Caco-2 (cell line): ENCODE measurements at regions not wholly inside any gene's neighbourhood (a gene's known extent, or its start where the extent isn't known, plus 50 kb on each side); places are given as distances from the start of the nearest gene placed in this dataset.

Experiments
- BruUV-seq: library from RNA; stranded (reverse); fragments of 400-500 nt; replicated peaks from 2 replicates; lab custom pipeline; 2021; lab: Mats Ljungman, UMichigan
- CTCF ChIA-PET: fragments of 300-600 bp; sonication (Branson Sonifier 250); formaldehyde crosslinking; loops from one replicate; lab custom pipeline; 2022; ENCODE audit warnings: antibody characterized with exemption; lab: Charles Lee
- POLR2A ChIA-PET: fragments of 300-600 bp; sonication (Branson Sonifier 250); formaldehyde crosslinking; loops from one replicate; lab custom pipeline; 2022; ENCODE audit warnings: antibody characterized with exemption; lab: Charles Lee
- DNase-seq, 2 experiments: peaks; one replicate each; pipeline versions ENCODE4 v3.0.0 to v3.0.0-alpha.2; 2020 to 2022
- H3K27me3 ChIP-seq: replicated peaks from 2 replicates; pipeline ENCODE4 v1.6.0; 2011; ENCODE audit warnings: low read length; ENCODE audit not compliant: control insufficient read depth, insufficient read depth
- H3K36me3 ChIP-seq: 2 replicates; pipeline ENCODE4 v1.5.1; 2011; ENCODE audit warnings: low read length; ENCODE audit not compliant: control insufficient read depth, insufficient read depth
- H3K4me1 ChIP-seq: fragments of 250-450 bp; sonication (Bioruptor Pico); 2 replicates; pipeline ENCODE4 v1.5.1; 2020; ENCODE audit warnings: mild to moderate bottlenecking
- H3K4me3 ChIP-seq: 2 replicates; pipeline ENCODE4 v1.5.1; 2011; ENCODE audit warnings: low read depth, mild to moderate bottlenecking, control low read depth, low read length
- H3K9me3 ChIP-seq: fragments of 250-450 bp; sonication (Bioruptor Pico); 2 replicates; pipeline ENCODE4 v1.5.1; 2020; ENCODE audit warnings: mild to moderate bottlenecking, moderate library complexity
- H3K27ac Mint-ChIP-seq: one replicate; pipeline ENCODE4 v1.8.0; 2022; ENCODE audit warnings: mixed read lengths; ENCODE audit not compliant: unreplicated experiment
- H3K27me3 Mint-ChIP-seq: one replicate; pipeline ENCODE4 v1.8.0; 2022; ENCODE audit warnings: mixed read lengths; ENCODE audit not compliant: insufficient read depth, unreplicated experiment
- H3K36me3 Mint-ChIP-seq: one replicate; pipeline ENCODE4 v1.8.0; 2022; ENCODE audit warnings: mild to moderate bottlenecking, mixed read lengths; ENCODE audit not compliant: insufficient read depth, unreplicated experiment
- H3K4me1 Mint-ChIP-seq: one replicate; pipeline ENCODE4 v1.8.0; 2022; ENCODE audit warnings: low read depth, mixed read lengths; ENCODE audit not compliant: unreplicated experiment
- H3K4me3 Mint-ChIP-seq: one replicate; pipeline ENCODE4 v1.8.0; 2022; ENCODE audit warnings: mild to moderate bottlenecking, moderate library complexity, mixed read lengths; ENCODE audit not compliant: unreplicated experiment
- H3K9me3 Mint-ChIP-seq: one replicate; pipeline ENCODE4 v1.8.0; 2022; ENCODE audit warnings: mixed read lengths; ENCODE audit not compliant: unreplicated experiment
- intact Hi-C: fragments of 100-400 bp; cut with micrococcal nuclease; formaldehyde crosslinking; loops from one replicate; pipeline ENCODE4 v1.10.0; 2022; ENCODE audit not compliant: unreplicated experiment
- TF ChIP-seq, protein P1 (sequence below), 2 experiments: fragments of 200-600 bp in 1 of 2; IDR thresholded peaks; 1 replicate in 1 of 2; 2 replicates in 1 of 2; pipeline versions ENCODE4 v1.5.1 to v1.8.0; 2011 to 2022; ENCODE audit warnings: antibody characterized with exemption in 1 of 2, control low read depth in 1 of 2, inconsistent platforms in 1 of 2, low read depth in 1 of 2, low read length in 1 of 2, mild to moderate bottlenecking in 1 of 2, moderate library complexity in 1 of 2; ENCODE audit not compliant: insufficient read depth in 1 of 2, severe bottlenecking in 1 of 2, unreplicated experiment in 1 of 2

DNA sequence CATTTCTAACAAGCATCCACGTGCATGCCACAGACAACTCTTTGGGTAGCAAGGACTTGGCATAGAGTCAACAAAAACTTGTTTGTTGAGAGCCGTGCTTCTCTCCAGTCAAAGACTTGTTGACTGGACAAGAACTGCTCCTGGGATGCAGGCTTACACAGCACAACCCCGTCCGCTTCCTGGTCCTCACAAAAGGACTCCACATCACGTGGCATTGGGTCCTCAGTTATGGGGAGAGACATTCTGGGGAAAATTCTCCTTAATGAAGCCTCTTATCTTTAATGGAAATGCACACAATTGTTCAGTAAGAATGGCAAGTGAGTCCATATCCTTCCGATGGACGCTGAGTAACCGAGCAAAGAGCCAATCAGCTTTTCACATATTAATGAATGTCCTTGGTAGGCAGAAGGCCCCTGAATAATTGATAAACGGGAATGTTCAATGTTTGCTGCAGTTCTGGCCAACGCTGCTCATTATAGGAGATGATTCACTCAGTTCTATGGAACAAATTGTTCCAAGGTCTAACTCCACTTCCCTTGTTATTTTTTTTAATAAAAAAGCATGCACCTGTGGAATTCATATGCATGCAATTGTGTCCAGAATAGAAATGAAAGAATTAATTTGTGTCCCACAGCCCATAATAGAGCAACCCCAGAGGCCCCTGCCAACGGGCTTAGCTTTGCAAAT lies 97.0 kb upstream of the ZNF366 start:
- TF ChIP-seq, protein P1, sequence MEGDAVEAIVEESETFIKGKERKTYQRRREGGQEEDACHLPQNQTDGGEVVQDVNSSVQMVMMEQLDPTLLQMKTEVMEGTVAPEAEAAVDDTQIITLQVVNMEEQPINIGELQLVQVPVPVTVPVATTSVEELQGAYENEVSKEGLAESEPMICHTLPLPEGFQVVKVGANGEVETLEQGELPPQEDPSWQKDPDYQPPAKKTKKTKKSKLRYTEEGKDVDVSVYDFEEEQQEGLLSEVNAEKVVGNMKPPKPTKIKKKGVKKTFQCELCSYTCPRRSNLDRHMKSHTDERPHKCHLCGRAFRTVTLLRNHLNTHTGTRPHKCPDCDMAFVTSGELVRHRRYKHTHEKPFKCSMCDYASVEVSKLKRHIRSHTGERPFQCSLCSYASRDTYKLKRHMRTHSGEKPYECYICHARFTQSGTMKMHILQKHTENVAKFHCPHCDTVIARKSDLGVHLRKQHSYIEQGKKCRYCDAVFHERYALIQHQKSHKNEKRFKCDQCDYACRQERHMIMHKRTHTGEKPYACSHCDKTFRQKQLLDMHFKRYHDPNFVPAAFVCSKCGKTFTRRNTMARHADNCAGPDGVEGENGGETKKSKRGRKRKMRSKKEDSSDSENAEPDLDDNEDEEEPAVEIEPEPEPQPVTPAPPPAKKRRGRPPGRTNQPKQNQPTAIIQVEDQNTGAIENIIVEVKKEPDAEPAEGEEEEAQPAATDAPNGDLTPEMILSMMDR (IDR thresholded peaks at IDR 0.05; ENCODE audit: insufficient read depth in 1 of 2, low read depth in 1 of 2, low read length in 1 of 2, severe bottlenecking in 1 of 2, unreplicated experiment in 1 of 2): no peak
- H3K4me1 Mint-ChIP-seq: no peaks in the 10 kb centered on the region
- DNase-seq: no peak
- Histone ChIP-seq H3K9me3 (peaks cover 2% of the 10 kb centered on the region), H3K27me3 (no peaks in the 10 kb centered on the region), H3K4me1 (0 out of 2 replicates have a peak, but pooled peaks cover 6% of the 10 kb centered on the region), H3K36me3 (no peaks in the 10 kb centered on the region), H3K4me3 (no peak overlapping the region)
- no TSS peak for BruUV-seq
- H3K36me3 Mint-ChIP-seq: no peaks in the 10 kb centered on the region
- H3K27ac Mint-ChIP-seq: no peak overlapping the region
- intact Hi-C loops: no loop called here
- H3K9me3 Mint-ChIP-seq: no peaks in the 10 kb centered on the region
- ChIA-PET POLR2A (no interaction called here), CTCF (no interaction called here)
- peaks cover 2% of the 10 kb centered on the region for H3K27me3 Mint-ChIP-seq
- no peak overlapping the region for H3K4me3 Mint-ChIP-seq

GRCh38 chr5:72602696-72603685 lies 95.8 kb upstream of the ZNF366 start:
- ChIA-PET CTCF (no interaction called here), POLR2A (no interaction called here)
- DNase-seq: no peak
- Mint-ChIP-seq H3K4me3 (no peak overlapping the region), H3K4me1 (peaks cover 9% of the 10 kb centered on the region), H3K9me3 (peaks cover 11% of the 10 kb centered on the region), H3K27ac (no peak overlapping the region), H3K27me3 (no peaks in the 10 kb centered on the region), H3K36me3 (no peaks in the 10 kb centered on the region)
- no peaks in the 10 kb centered on the region for H3K36me3 ChIP-seq
- H3K4me1 ChIP-seq: peaks cover 14% of the 10 kb centered on the region
- intact Hi-C loops: no loop called here
- peaks cover 15% of the 10 kb centered on the region for H3K9me3 ChIP-seq
- BruUV-seq: no TSS peak
- TF ChIP-seq, protein P1 (IDR thresholded peaks at IDR 0.05; ENCODE audit: insufficient read depth in 1 of 2, low read depth in 1 of 2, low read length in 1 of 2, severe bottlenecking in 1 of 2, unreplicated experiment in 1 of 2): no peak
- no peaks in the 10 kb centered on the region for H3K27me3 ChIP-seq
- H3K4me3 ChIP-seq: no peak overlapping the region

GRCh38 chr5:72601861-72602260 lies 94.7 kb upstream of the ZNF366 start:
- H3K9me3 ChIP-seq: peaks cover 16% of the 10 kb centered on the region
- CTCF ChIA-PET: no interaction called here
- H3K27ac Mint-ChIP-seq: no peak overlapping the region
- H3K9me3 Mint-ChIP-seq: peaks cover 11% of the 10 kb centered on the region
- H3K4me1 Mint-ChIP-seq: peaks cover 9% of the 10 kb centered on the region
- BruUV-seq: no TSS peak
- no peak for DNase-seq
- H3K4me3 Mint-ChIP-seq: no peak overlapping the region
- peaks cover 25% of the 10 kb centered on the region for H3K4me1 ChIP-seq
- H3K27me3 ChIP-seq: no peaks in the 10 kb centered on the region
- intact Hi-C loops: no loop called here
- POLR2A ChIA-PET: no interaction called here
- no peak overlapping the region for H3K4me3 ChIP-seq
- H3K36me3 Mint-ChIP-seq: no peaks in the 10 kb centered on the region
- no peaks in the 10 kb centered on the region for H3K36me3 ChIP-seq
- H3K27me3 Mint-ChIP-seq: no peaks in the 10 kb centered on the region
- TF ChIP-seq, protein P1 (IDR thresholded peaks at IDR 0.05; ENCODE audit: insufficient read depth in 1 of 2, low read depth in 1 of 2, low read length in 1 of 2, severe bottlenecking in 1 of 2, unreplicated experiment in 1 of 2): no peak
